GM13976 (cell line): ENCODE measurements at regions not wholly inside any gene's neighbourhood (a gene's known extent, or its start where the extent isn't known, plus 50 kb on each side); places are given as distances from the start of the nearest gene placed in this dataset.

Experiments used
- DNase-seq: peaks from one replicate; pipeline ENCODE4 v3.0.0; 2012; ENCODE audit warnings: low spot score
- in situ Hi-C: fragments of 300-500 bp; cut with MboI; formaldehyde crosslinking; loops from one replicate; pipeline ENCODE4 v1.12.0; 2022; ENCODE audit warnings: low sequenced_read_pairs, mixed read lengths, inconsistent platforms; ENCODE audit not compliant: unreplicated experiment
- TF ChIP-seq, protein P1 (sequence below): IDR thresholded peaks from 2 replicates; pipeline ENCODE4 v1.5.1; 2012; ENCODE audit warnings: borderline replicate concordance, mild to moderate bottlenecking; ENCODE audit not compliant: insufficient read depth; ENCODE audit errors: extremely low read depth, missing control alignments, control extremely low read depth

- in situ Hi-C loops = no loop called here
- TF ChIP-seq, protein P1, sequence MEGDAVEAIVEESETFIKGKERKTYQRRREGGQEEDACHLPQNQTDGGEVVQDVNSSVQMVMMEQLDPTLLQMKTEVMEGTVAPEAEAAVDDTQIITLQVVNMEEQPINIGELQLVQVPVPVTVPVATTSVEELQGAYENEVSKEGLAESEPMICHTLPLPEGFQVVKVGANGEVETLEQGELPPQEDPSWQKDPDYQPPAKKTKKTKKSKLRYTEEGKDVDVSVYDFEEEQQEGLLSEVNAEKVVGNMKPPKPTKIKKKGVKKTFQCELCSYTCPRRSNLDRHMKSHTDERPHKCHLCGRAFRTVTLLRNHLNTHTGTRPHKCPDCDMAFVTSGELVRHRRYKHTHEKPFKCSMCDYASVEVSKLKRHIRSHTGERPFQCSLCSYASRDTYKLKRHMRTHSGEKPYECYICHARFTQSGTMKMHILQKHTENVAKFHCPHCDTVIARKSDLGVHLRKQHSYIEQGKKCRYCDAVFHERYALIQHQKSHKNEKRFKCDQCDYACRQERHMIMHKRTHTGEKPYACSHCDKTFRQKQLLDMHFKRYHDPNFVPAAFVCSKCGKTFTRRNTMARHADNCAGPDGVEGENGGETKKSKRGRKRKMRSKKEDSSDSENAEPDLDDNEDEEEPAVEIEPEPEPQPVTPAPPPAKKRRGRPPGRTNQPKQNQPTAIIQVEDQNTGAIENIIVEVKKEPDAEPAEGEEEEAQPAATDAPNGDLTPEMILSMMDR = no peak
- no peak for DNase-seq
These were observed 105.5 kb downstream of the KPNA2 start for GRCh38 chr17:68141050-68141449.

DNA sequence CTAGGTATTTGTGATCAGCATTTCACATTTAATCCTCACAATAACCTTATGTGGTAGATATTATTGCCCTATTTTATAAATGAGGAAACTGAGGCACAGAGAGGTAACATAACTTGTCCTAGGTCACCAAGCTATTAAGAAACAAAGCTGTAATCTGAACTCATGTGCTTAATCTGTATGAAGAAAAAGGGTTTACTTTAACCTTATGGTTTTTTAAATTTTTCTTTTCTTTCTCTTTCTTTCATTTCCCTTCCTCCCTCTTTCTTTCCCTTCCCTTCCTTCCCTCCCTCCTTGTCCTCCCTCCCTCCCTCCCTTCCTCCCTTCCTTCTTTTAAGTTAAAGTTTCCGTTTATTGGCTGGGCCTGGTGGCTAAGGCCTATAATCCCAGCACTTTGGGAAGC, 105.2 kb upstream of the AMZ2 start:
- no peak for DNase-seq
- TF ChIP-seq, protein P1 = no peak
- in situ Hi-C loops = no loop called here

DNA sequence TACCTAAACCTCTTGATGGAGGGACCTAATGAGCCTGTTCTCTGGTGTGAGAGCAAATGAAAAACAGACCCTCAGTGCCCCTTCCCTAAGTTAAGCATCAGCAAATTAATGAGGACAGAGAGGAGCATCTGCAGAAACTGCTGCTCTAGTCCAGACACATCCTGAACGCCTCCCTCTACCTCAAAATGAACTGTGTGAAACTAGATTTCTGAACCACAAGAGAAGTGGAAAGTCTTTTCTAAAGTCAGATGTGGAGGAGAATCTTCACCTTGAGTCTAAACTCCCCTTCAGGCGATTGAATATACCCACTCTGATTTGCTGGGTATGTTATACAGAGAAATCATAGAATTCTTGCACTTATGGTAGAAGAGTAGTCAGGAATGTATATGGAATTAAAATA, 104.4 kb upstream of the AMZ2 start:
- DNase-seq = no peak
- in situ Hi-C loops = no loop called here
- TF ChIP-seq, protein P1 = no peak

GRCh38 chr17:68145088-68145487, 102.8 kb upstream of the AMZ2 start:
- TF ChIP-seq, protein P1 = no peak
- DNase-seq = no peak
- in situ Hi-C loops = no loop called here

GRCh38 chr17:68148936-68149335, 98.9 kb upstream of the AMZ2 start:
- TF ChIP-seq, protein P1 = no peak
- DNase-seq = no peak
- in situ Hi-C loops = no loop called here

DNA sequence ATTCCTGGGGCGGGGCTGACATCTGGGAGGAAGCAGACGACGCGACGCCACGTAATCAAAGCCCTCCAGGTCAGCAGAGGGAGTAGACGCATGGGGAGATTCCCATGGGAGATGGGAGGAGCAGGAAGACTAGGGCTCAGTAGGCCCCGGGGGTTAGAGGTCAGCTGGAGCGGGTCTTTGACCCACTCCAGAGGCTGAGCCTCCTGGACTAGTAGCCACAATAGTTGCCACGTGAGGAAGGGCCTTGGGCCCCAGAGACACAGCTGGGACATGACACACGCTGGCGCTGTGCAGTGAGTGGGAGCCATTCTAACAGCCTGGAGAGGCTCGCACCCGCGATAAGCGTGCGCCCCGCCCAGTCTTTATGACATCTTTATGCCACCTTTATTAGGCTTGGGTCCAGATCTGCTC, 95.7 kb upstream of the AMZ2 start:
- DNase-seq = no peak
- TF ChIP-seq, protein P1 = no peak
- in situ Hi-C loops = no loop called here

DNA sequence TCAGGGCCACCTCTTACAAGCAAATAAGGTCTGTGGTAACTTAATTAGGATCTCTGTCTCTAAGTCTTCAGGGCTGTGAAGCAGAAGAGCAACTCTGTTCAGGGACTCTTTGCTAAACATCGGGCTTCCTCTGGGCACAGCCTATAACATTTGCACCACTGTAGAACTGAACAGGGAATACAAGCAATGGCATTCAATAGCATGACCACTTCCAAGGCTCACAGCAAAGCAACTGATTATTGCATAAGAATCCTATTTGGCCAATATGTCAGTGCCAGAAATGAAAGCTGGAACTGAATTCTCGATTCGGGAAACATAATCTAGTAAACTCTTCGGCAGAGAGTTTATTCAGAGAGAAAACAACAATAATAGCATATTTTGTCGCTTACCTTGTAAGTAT, 92.2 kb upstream of the AMZ2 start:
- TF ChIP-seq, protein P1 = no peak
- no peak for DNase-seq
- in situ Hi-C loops = no loop called here
